Liver (tissue), 3 donors: ENCODE measurements at regions not wholly inside any gene's neighbourhood (a gene's known extent, or its start where the extent isn't known, plus 50 kb on each side); places are given as distances from the start of the nearest gene placed in this dataset.

ENCODE experiments used
- ATF3 ChIP-seq: IDR thresholded peaks from 2 replicates; pipeline ENCODE4 v1.6.1; 2016; ENCODE audit warnings: antibody characterized with exemption
- EGR1 ChIP-seq, 2 donors: IDR thresholded peaks; 2 replicates each; pipeline ENCODE4 v1.6.1; 2016 to 2018; ENCODE audit warnings: antibody characterized with exemption in 2 of 2, low read depth in 2 of 2
- FOXA1 ChIP-seq: IDR thresholded peaks from 2 replicates; pipeline ENCODE4 v1.6.1; 2016; ENCODE audit warnings: antibody characterized with exemption
- FOXA2 ChIP-seq: IDR thresholded peaks from 2 replicates; pipeline ENCODE4 v1.6.1; 2016; ENCODE audit warnings: antibody characterized with exemption
- GABPA ChIP-seq, 2 donors: IDR thresholded peaks in 1 of 2; conservative IDR thresholded peaks in 1 of 2; 2 replicates each; pipeline ENCODE4 v1.6.1; 2016; ENCODE audit warnings: antibody characterized with exemption in 2 of 2, mild to moderate bottlenecking in 1 of 2, moderate library complexity in 1 of 2
- JUND ChIP-seq, 2 donors: IDR thresholded peaks; 2 replicates each; pipeline ENCODE4 v1.6.1; 2016; ENCODE audit warnings: antibody characterized with exemption in 2 of 2
- MAX ChIP-seq: IDR thresholded peaks from 2 replicates; pipeline ENCODE4 v1.6.1; 2016; ENCODE audit warnings: antibody characterized with exemption
- RAD21 ChIP-seq, 2 donors: IDR thresholded peaks; 2 replicates each; pipeline ENCODE4 v1.6.1; 2016; ENCODE audit warnings: antibody characterized with exemption in 2 of 2, mild to moderate bottlenecking in 2 of 2
- REST ChIP-seq: IDR thresholded peaks from 2 replicates; pipeline ENCODE4 v1.6.1; 2016; ENCODE audit warnings: antibody characterized with exemption, mild to moderate bottlenecking
- RXRA ChIP-seq, 2 donors: IDR thresholded peaks; 2 replicates each; pipeline ENCODE4 v1.6.1; 2017 to 2018; ENCODE audit warnings: antibody characterized with exemption in 2 of 2, mild to moderate bottlenecking in 1 of 2
- SP1 ChIP-seq: IDR thresholded peaks from 2 replicates; pipeline ENCODE4 v1.6.1; 2018; ENCODE audit warnings: antibody characterized with exemption, mild to moderate bottlenecking
- TAF1 ChIP-seq: conservative IDR thresholded peaks from 2 replicates; pipeline ENCODE4 v1.6.1; 2016; ENCODE audit warnings: antibody characterized with exemption, mild to moderate bottlenecking
- YY1 ChIP-seq: IDR thresholded peaks from 2 replicates; pipeline ENCODE4 v1.6.1; 2016; ENCODE audit warnings: antibody characterized with exemption, mild to moderate bottlenecking
- TF ChIP-seq, protein P1 (sequence below): fragments of 150-350 bp; IDR thresholded peaks from 2 replicates; pipeline ENCODE4 v1.5.1; 2017; ENCODE audit warnings: improper control_type of control experiment, low read depth, low read length; ENCODE audit not compliant: missing input control
- donor health status: healthy.
- donor health status: healthy.

DNA sequence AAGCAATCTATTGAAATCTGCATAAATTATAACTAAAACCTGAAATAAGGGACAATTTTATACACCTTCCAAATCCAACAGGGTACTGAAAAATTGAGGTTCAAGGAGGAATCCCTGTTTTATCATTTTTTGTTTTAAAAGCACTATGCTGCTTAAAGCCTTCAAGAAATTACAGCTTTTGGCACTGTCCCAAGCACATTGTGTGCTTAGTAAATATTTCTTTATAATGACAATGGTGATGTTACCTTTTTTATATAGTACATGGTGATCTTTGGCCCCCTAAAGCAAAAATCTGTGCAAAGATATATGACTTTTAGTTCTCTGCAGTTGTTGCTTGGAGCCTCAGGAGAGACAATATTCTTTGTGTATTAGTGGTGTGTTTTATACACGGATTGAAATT is 71.6 kb upstream of the EFEMP1 start:
- TF ChIP-seq, protein P1, sequence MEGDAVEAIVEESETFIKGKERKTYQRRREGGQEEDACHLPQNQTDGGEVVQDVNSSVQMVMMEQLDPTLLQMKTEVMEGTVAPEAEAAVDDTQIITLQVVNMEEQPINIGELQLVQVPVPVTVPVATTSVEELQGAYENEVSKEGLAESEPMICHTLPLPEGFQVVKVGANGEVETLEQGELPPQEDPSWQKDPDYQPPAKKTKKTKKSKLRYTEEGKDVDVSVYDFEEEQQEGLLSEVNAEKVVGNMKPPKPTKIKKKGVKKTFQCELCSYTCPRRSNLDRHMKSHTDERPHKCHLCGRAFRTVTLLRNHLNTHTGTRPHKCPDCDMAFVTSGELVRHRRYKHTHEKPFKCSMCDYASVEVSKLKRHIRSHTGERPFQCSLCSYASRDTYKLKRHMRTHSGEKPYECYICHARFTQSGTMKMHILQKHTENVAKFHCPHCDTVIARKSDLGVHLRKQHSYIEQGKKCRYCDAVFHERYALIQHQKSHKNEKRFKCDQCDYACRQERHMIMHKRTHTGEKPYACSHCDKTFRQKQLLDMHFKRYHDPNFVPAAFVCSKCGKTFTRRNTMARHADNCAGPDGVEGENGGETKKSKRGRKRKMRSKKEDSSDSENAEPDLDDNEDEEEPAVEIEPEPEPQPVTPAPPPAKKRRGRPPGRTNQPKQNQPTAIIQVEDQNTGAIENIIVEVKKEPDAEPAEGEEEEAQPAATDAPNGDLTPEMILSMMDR, result no peak
- TF ChIP-seq EGR1 (IDR thresholded peaks at IDR 0.05; ENCODE audit: low read depth in 2 of 2), result no peak
- TF ChIP-seq FOXA1, result no peak
- TF ChIP-seq REST, result no peak
- no peak for TF ChIP-seq FOXA2
- TF ChIP-seq RAD21 (IDR thresholded peaks at IDR 0.05), result no peak
- no peak for TF ChIP-seq ATF3
- TF ChIP-seq MAX, result no peak
- TF ChIP-seq GABPA (IDR thresholded peaks at IDR 0.05 in 1 of 2, conservative IDR thresholded peaks at IDR 0.05 in 1 of 2), result no peak
- no peak for TF ChIP-seq TAF1
- no peak for TF ChIP-seq JUND (IDR thresholded peaks at IDR 0.05)
- TF ChIP-seq SP1, result no peak
- TF ChIP-seq RXRA (IDR thresholded peaks at IDR 0.05), result no peak
- no peak for TF ChIP-seq YY1
